Activated naive CD8-positive, alpha-beta T cell treated with anti-CD3 and anti-CD28 coated beads, Interleukin-2, amount 10 ng/mL, durations not matched to agents 7 days and 5 days (primary cell): ENCODE measurements at regions not wholly inside any gene's neighbourhood (a gene's known extent, or its start where the extent isn't known, plus 50 kb on each side); places are given as distances from the start of the nearest gene placed in this dataset.
"Not testable (repeated sequence)": the region's sequence is repeated elsewhere in the genome, so short reads cannot be mapped to it uniquely, and the experiment has no call there.

ENCODE experiments used
- ATAC-seq: fragments of 150-1000 bp; cut with Tn5 transposase; one replicate; pipeline ENCODE4 v1.10.0; 2021; ENCODE audit warnings: low read depth, moderate library complexity
- POLR2A ChIA-PET: fragments of 350-600 bp; sonication (Branson Sonifier 250); formaldehyde crosslinking; loops from one replicate; lab custom pipeline; 2021; ENCODE audit warnings: antibody characterized with exemption; lab: Charles Lee
- DNase-seq: peaks from one replicate; pipeline ENCODE4 v3.0.0; 2021
- H3K27ac Mint-ChIP-seq: one replicate; pipeline ENCODE4 v1.8.0; 2022; ENCODE audit warnings: mild to moderate bottlenecking, mixed read lengths
- H3K27me3 Mint-ChIP-seq: one replicate; pipeline ENCODE4 v1.8.0; 2022; ENCODE audit warnings: mild to moderate bottlenecking, moderate library complexity, mixed read lengths
- H3K36me3 Mint-ChIP-seq: one replicate; pipeline ENCODE4 v1.8.0; 2021; ENCODE audit warnings: mild to moderate bottlenecking, mixed read lengths
- H3K4me1 Mint-ChIP-seq: one replicate; pipeline ENCODE4 v1.8.0; 2021; ENCODE audit warnings: mixed read lengths
- H3K4me3 Mint-ChIP-seq: one replicate; pipeline ENCODE4 v1.8.0; 2022; ENCODE audit warnings: mild to moderate bottlenecking, moderate library complexity, mixed read lengths
- H3K9me3 Mint-ChIP-seq: one replicate; pipeline ENCODE4 v1.8.0; 2021; ENCODE audit warnings: mixed read lengths

- POLR2A ChIA-PET = no interaction called here
- peaks cover 8% of the 10 kb centered on the region for H3K36me3 Mint-ChIP-seq
- peaks cover 12% of the 10 kb centered on the region for H3K4me1 Mint-ChIP-seq
- H3K27me3 Mint-ChIP-seq = no peaks in the 10 kb centered on the region
- no peak overlapping the region for H3K27ac Mint-ChIP-seq
- peaks cover 4% of the 10 kb centered on the region for H3K9me3 Mint-ChIP-seq
- ATAC-seq = no peak
- H3K4me3 Mint-ChIP-seq = no peak overlapping the region
- DNase-seq = no peak
These were observed 96.8 kb upstream of the CDC42EP3 start for GRCh38 chr2:37767959-37768925.

GRCh38 chr2:37769551-37769950 lies 98.1 kb upstream of the CDC42EP3 start:
- POLR2A ChIA-PET = no interaction called here
- H3K27me3 Mint-ChIP-seq = no peaks in the 10 kb centered on the region
- no peak overlapping the region for H3K27ac Mint-ChIP-seq
- H3K36me3 Mint-ChIP-seq = peaks cover 6% of the 10 kb centered on the region
- DNase-seq (no peak), ATAC-seq (no peak)
- H3K4me3 Mint-ChIP-seq = no peak overlapping the region
- peaks cover 10% of the 10 kb centered on the region for H3K9me3 Mint-ChIP-seq
- peaks cover 11% of the 10 kb centered on the region for H3K4me1 Mint-ChIP-seq

DNA sequence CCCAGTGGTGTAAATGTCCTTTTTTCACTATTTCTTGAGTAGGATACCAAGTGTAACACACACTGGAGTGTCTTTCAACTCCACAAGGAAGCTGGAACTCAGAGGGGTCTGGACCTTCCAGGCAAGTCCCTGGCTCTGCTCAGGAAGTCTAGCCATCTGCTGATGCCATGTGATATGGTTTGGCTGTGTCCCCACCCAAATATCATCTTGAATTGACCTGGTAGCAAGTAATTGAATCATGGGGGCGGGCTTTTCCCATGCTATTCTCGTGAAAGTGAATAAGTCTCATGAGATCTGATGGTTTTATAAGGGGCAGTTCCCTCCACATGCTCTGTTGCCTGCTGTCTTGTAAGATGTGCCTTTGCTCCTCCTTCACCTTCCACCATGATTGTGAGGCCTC lies 99.4 kb upstream of the CDC42EP3 start:
- no peak overlapping the region for H3K27ac Mint-ChIP-seq
- H3K27me3 Mint-ChIP-seq = no peaks in the 10 kb centered on the region
- DNase-seq = no peak
- peaks cover 6% of the 10 kb centered on the region for H3K4me1 Mint-ChIP-seq
- POLR2A ChIA-PET = no interaction called here
- no peak for ATAC-seq
- no peak overlapping the region for H3K4me3 Mint-ChIP-seq
- peaks cover 3% of the 10 kb centered on the region for H3K36me3 Mint-ChIP-seq
- H3K9me3 Mint-ChIP-seq = peaks cover 9% of the 10 kb centered on the region

GRCh38 chr2:37771600-37772088 lies 100.2 kb upstream of the CDC42EP3 start:
- no peak for ATAC-seq
- Mint-ChIP-seq H3K4me1 (peaks cover 6% of the 10 kb centered on the region), H3K36me3 (peaks cover 3% of the 10 kb centered on the region), H3K4me3 (no peak overlapping the region), H3K27me3 (no peaks in the 10 kb centered on the region), H3K9me3 (peaks cover 9% of the 10 kb centered on the region), H3K27ac (no peak overlapping the region)
- POLR2A ChIA-PET = no interaction called here
- no peak for DNase-seq

- Mint-ChIP-seq H3K4me1 (no peaks in the 10 kb centered on the region), H3K9me3 (peaks cover 9% of the 10 kb centered on the region), H3K27ac (no peak overlapping the region), H3K36me3 (peaks cover 1% of the 10 kb centered on the region), H3K4me3 (no peak overlapping the region), H3K27me3 (no peaks in the 10 kb centered on the region)
- POLR2A ChIA-PET = no interaction called here
- no peak for ATAC-seq
- DNase-seq = no peak
These were observed 102.1 kb upstream of the CDC42EP3 start for GRCh38 chr2:37773371-37774130.

GRCh38 chr2:37774171-37774944 lies 102.9 kb upstream of the CDC42EP3 start:
- H3K36me3 Mint-ChIP-seq, H3K27me3 Mint-ChIP-seq, H3K27ac Mint-ChIP-seq, H3K4me1 Mint-ChIP-seq, ATAC-seq, POLR2A ChIA-PET, H3K4me3 Mint-ChIP-seq, H3K9me3 Mint-ChIP-seq, DNase-seq: not testable (repeated sequence)

- no peaks in the 10 kb centered on the region for H3K27me3 Mint-ChIP-seq
- no peak overlapping the region for H3K27ac Mint-ChIP-seq
- H3K4me3 Mint-ChIP-seq = no peak overlapping the region
- H3K9me3 Mint-ChIP-seq = peaks cover 9% of the 10 kb centered on the region
- ATAC-seq (no peak), DNase-seq (no peak)
- H3K4me1 Mint-ChIP-seq = no peaks in the 10 kb centered on the region
- POLR2A ChIA-PET = no interaction called here
- H3K36me3 Mint-ChIP-seq = peaks cover 1% of the 10 kb centered on the region
These were observed 103.8 kb upstream of the CDC42EP3 start for GRCh38 chr2:37774976-37775907.

GRCh38 chr2:37775908-37776250 lies 104.4 kb upstream of the CDC42EP3 start:
- Mint-ChIP-seq H3K27ac (no peak overlapping the region), H3K4me3 (no peak overlapping the region)
- POLR2A ChIA-PET = no interaction called here

GRCh38 chr2:37776487-37776886 lies 105.0 kb upstream of the CDC42EP3 start:
- POLR2A ChIA-PET = no interaction called here
- Mint-ChIP-seq H3K27ac (no peak overlapping the region), H3K4me1 (no peaks in the 10 kb centered on the region), H3K27me3 (no peaks in the 10 kb centered on the region), H3K4me3 (no peak overlapping the region), H3K36me3 (peaks cover 1% of the 10 kb centered on the region), H3K9me3 (peaks cover 9% of the 10 kb centered on the region)
- ATAC-seq = no peak
- no peak for DNase-seq

More at GRCh38 chr2:37775908-37776250, 104.4 kb upstream of the CDC42EP3 start:
- DNase-seq = no peak
- H3K27me3 Mint-ChIP-seq = no peaks in the 10 kb centered on the region
- no peak for ATAC-seq
- H3K4me1 Mint-ChIP-seq = no peaks in the 10 kb centered on the region
- H3K36me3 Mint-ChIP-seq = peaks cover 1% of the 10 kb centered on the region
- H3K9me3 Mint-ChIP-seq = peaks cover 9% of the 10 kb centered on the region

- no peak for ATAC-seq
- H3K36me3 Mint-ChIP-seq = peaks cover 1% of the 10 kb centered on the region
- no peaks in the 10 kb centered on the region for H3K27me3 Mint-ChIP-seq
- H3K27ac Mint-ChIP-seq = no peak overlapping the region
- DNase-seq = no peak
- no peaks in the 10 kb centered on the region for H3K4me1 Mint-ChIP-seq
- H3K9me3 Mint-ChIP-seq = peaks cover 5% of the 10 kb centered on the region
- POLR2A ChIA-PET = no interaction called here
- no peak overlapping the region for H3K4me3 Mint-ChIP-seq
These were observed 107.7 kb upstream of the CDC42EP3 start for GRCh38 chr2:37779139-37779538.

- ATAC-seq = no peak
- POLR2A ChIA-PET = no interaction called here
- Mint-ChIP-seq H3K4me1 (no peaks in the 10 kb centered on the region), H3K27ac (no peak overlapping the region), H3K36me3 (peaks cover 1% of the 10 kb centered on the region), H3K4me3 (no peak overlapping the region), H3K27me3 (no peaks in the 10 kb centered on the region), H3K9me3 (peaks cover 3% of the 10 kb centered on the region)
- DNase-seq = no peak
These were observed 108.4 kb upstream of the CDC42EP3 start for GRCh38 chr2:37779611-37780386.

GRCh38 chr2:37780387-37780676 lies 108.9 kb upstream of the CDC42EP3 start:
- H3K27ac Mint-ChIP-seq = no peak overlapping the region
- ATAC-seq = no peak
- H3K4me3 Mint-ChIP-seq = no peak overlapping the region
- H3K9me3 Mint-ChIP-seq = peaks cover 1% of the 10 kb centered on the region
- H3K36me3 Mint-ChIP-seq = no peaks in the 10 kb centered on the region
- POLR2A ChIA-PET = no interaction called here
- H3K27me3 Mint-ChIP-seq = no peaks in the 10 kb centered on the region
- no peak for DNase-seq
- no peaks in the 10 kb centered on the region for H3K4me1 Mint-ChIP-seq
